Uterus (tissue), 3 donors: ENCODE measurements at regions not wholly inside any gene's neighbourhood (a gene's known extent, or its start where the extent isn't known, plus 50 kb on each side); places are given as distances from the start of the nearest gene placed in this dataset.
"Not testable (repeated sequence)": the region's sequence is repeated elsewhere in the genome, so short reads cannot be mapped to it uniquely, and the experiment has no call there.

Source experiments
- DNase-seq, 2 donors: peaks; one replicate each; pipeline ENCODE4 v3.0.0-alpha.2; 2019 to 2020
- H3K27ac ChIP-seq, 2 donors: fragments of 200-600 bp; sonication (generic); 1 replicate in 1 of 2; 2 replicates in 1 of 2; pipeline ENCODE4 v1.5.1; 2016 to 2018
- H3K27me3 ChIP-seq, 2 donors: fragments of 200-600 bp; sonication (generic); one replicate each; pipeline ENCODE4 v1.5.1; 2018 to 2019; ENCODE audit warnings: control low read depth in 1 of 2
- H3K36me3 ChIP-seq, 2 donors: fragments of 200-600 bp; sonication (generic); one replicate each; pipeline ENCODE4 v1.5.1; 2019; ENCODE audit warnings: control low read depth in 1 of 2
- H3K4me1 ChIP-seq, 2 donors: fragments of 200-600 bp; sonication (generic); one replicate each; pipeline ENCODE4 v1.5.1; 2018 to 2019; ENCODE audit warnings: control low read depth in 1 of 2
- H3K4me3 ChIP-seq, 2 donors: fragments of 200-600 bp; sonication (generic); 1 replicate in 1 of 2; 2 replicates in 1 of 2; pipeline ENCODE4 v1.5.1; 2018 to 2019; ENCODE audit warnings: mild to moderate bottlenecking in 1 of 2
- H3K9me3 ChIP-seq, 2 donors: fragments of 200-600 bp; sonication (generic); one replicate each; pipeline ENCODE4 v1.5.1; 2019; ENCODE audit warnings: control low read depth in 1 of 2
- CTCF ChIP-seq, 4 experiments: fragments of 200-600 bp in 2 of 4; fragments of 450-650 bp in 2 of 4; sonication (generic) in 2 of 4; IDR thresholded peaks; one replicate each; pipeline ENCODE4 v1.5.1; 2016 to 2019; ENCODE audit warnings: antibody characterized with exemption in 4 of 4, mild to moderate bottlenecking in 2 of 4, moderate library complexity in 1 of 4
- POLR2A ChIP-seq, 2 donors: fragments of 450-650 bp; IDR thresholded peaks; one replicate each; pipeline ENCODE4 v1.6.1; 2016; ENCODE audit warnings: antibody characterized with exemption in 2 of 2, mild to moderate bottlenecking in 1 of 2, moderate library complexity in 1 of 2
- intact Hi-C: fragments of 100-400 bp; cut with DNase I; formaldehyde crosslinking; loops from one replicate; pipeline ENCODE4 v1.15.1; 2023; ENCODE audit warnings: low total_unique reads
- donor health status: DM: yes; HTN: yes; CAD: no.

GRCh38 chr7:86391813-86392212, 251.9 kb upstream of the GRM3 start:
- intact Hi-C loops, result no loop called here
- no peaks in the 10 kb centered on the region for H3K9me3 ChIP-seq
- TF ChIP-seq CTCF (IDR thresholded peaks at IDR 0.05) (no peak), POLR2A (IDR thresholded peaks at IDR 0.05) (no peak)
- H3K4me1 ChIP-seq, result no peaks in the 10 kb centered on the region
- no peak overlapping the region for H3K4me3 ChIP-seq
- H3K36me3 ChIP-seq, result no peaks in the 10 kb centered on the region
- H3K27ac ChIP-seq, result no peak overlapping the region
- H3K27me3 ChIP-seq, result no peaks in the 10 kb centered on the region
- DNase-seq, result no peak

- H3K4me3 ChIP-seq, H3K9me3 ChIP-seq, intact Hi-C loops, DNase-seq, H3K27ac ChIP-seq, H3K27me3 ChIP-seq, H3K4me1 ChIP-seq, H3K36me3 ChIP-seq: not testable (repeated sequence)
Observed at GRCh38 chr7:86375602-86376001, 268.1 kb upstream of the GRM3 start.

- Histone ChIP-seq H3K4me3 (no peak overlapping the region), H3K27ac (no peak overlapping the region), H3K4me1 (no peaks in the 10 kb centered on the region), H3K9me3 (no peaks in the 10 kb centered on the region), H3K36me3 (no peaks in the 10 kb centered on the region), H3K27me3 (no peaks in the 10 kb centered on the region)
- intact Hi-C loops, result no loop called here
- no peak for DNase-seq
- TF ChIP-seq POLR2A (IDR thresholded peaks at IDR 0.05) (no peak), CTCF (IDR thresholded peaks at IDR 0.05) (no peak)
Observed at GRCh38 chr7:86372262-86372661, 271.4 kb upstream of the GRM3 start.

GRCh38 chr7:86366946-86367345, 276.8 kb upstream of the GRM3 start:
- H3K27ac ChIP-seq, result no peak overlapping the region
- H3K36me3 ChIP-seq, result no peaks in the 10 kb centered on the region
- H3K9me3 ChIP-seq, result no peaks in the 10 kb centered on the region
- intact Hi-C loops, result no loop called here
- H3K4me1 ChIP-seq, result no peaks in the 10 kb centered on the region
- H3K4me3 ChIP-seq, result no peak overlapping the region
- H3K27me3 ChIP-seq, result no peaks in the 10 kb centered on the region
- no peak for DNase-seq
- TF ChIP-seq POLR2A (IDR thresholded peaks at IDR 0.05) (no peak), CTCF (IDR thresholded peaks at IDR 0.05) (no peak)

- DNase-seq, H3K4me3 ChIP-seq, H3K27me3 ChIP-seq, H3K36me3 ChIP-seq, intact Hi-C loops, H3K4me1 ChIP-seq, H3K9me3 ChIP-seq, H3K27ac ChIP-seq: not testable (repeated sequence)
Observed at GRCh38 chr7:86340407-86340806, 303.3 kb upstream of the GRM3 start.

GRCh38 chr7:86339051-86339450, 304.7 kb upstream of the GRM3 start:
- Histone ChIP-seq H3K27ac (no peak overlapping the region), H3K27me3 (no peaks in the 10 kb centered on the region), H3K4me1 (no peaks in the 10 kb centered on the region), H3K4me3 (no peak overlapping the region), H3K9me3 (no peaks in the 10 kb centered on the region), H3K36me3 (no peaks in the 10 kb centered on the region)
- intact Hi-C loops, result no loop called here
- TF ChIP-seq CTCF (IDR thresholded peaks at IDR 0.05) (no peak), POLR2A (IDR thresholded peaks at IDR 0.05) (no peak)
- no peak for DNase-seq
